ENCODE measurements at regions not wholly inside any gene's neighbourhood (a gene's known extent, or its start where the extent isn't known, plus 50 kb on each side); places are given as distances from the start of the nearest gene placed in this dataset.

GRCh38 chr16:81151648-81152310 lies 55.6 kb upstream of the GCSH start:
- TF ChIP-seq TAF1 (IDR thresholded peaks at IDR 0.05; ENCODE audit: low read depth) = no peak
- TF ChIP-seq CEBPB (IDR thresholded peaks at IDR 0.05) = no peak
- TF ChIP-seq ZBTB7A (IDR thresholded peaks at IDR 0.05; ENCODE audit: low read depth) = no peak
- no peak for TF ChIP-seq TEAD4 (IDR thresholded peaks at IDR 0.05)
- no peak for TF ChIP-seq CREB1 (IDR thresholded peaks at IDR 0.05; ENCODE audit: low read depth)
- TF ChIP-seq EGR1 (IDR thresholded peaks at IDR 0.05) = no peak
- TF ChIP-seq EP300 (IDR thresholded peaks at IDR 0.05; ENCODE audit: borderline replicate concordance) = no peak
- TF ChIP-seq MAX (IDR thresholded peaks at IDR 0.05) = no peak
- no peak for TF ChIP-seq TCF12 (IDR thresholded peaks at IDR 0.05; ENCODE audit: low read depth)

GRCh38 chr16:81149614-81150013 lies 53.4 kb upstream of the GCSH start:
- no peak for TF ChIP-seq CREB1 (IDR thresholded peaks at IDR 0.05; ENCODE audit: low read depth)
- TF ChIP-seq EP300 (IDR thresholded peaks at IDR 0.05; ENCODE audit: borderline replicate concordance) = no peak
- no peak for TF ChIP-seq USF1 (IDR thresholded peaks at IDR 0.05)
- TF ChIP-seq CEBPB (IDR thresholded peaks at IDR 0.05) = no peak
- TF ChIP-seq NFIC (IDR thresholded peaks at IDR 0.05) = no peak
- no peak for TF ChIP-seq FOXM1 (IDR thresholded peaks at IDR 0.05; ENCODE audit: borderline replicate concordance, low read depth)
- no peak for TF ChIP-seq TEAD4 (IDR thresholded peaks at IDR 0.05)
- no peak for TF ChIP-seq TCF12 (IDR thresholded peaks at IDR 0.05; ENCODE audit: low read depth)
- no peak for TF ChIP-seq EGR1 (IDR thresholded peaks at IDR 0.05)
- TF ChIP-seq REST (IDR thresholded peaks at IDR 0.05; ENCODE audit: low read depth) = no peak
- no peak for TF ChIP-seq RAD21 (IDR thresholded peaks at IDR 0.05; ENCODE audit: low read depth)
- no peak for TF ChIP-seq ZBTB7A (IDR thresholded peaks at IDR 0.05; ENCODE audit: low read depth)
- TF ChIP-seq TAF1 (IDR thresholded peaks at IDR 0.05; ENCODE audit: low read depth) = no peak
- TF ChIP-seq YY1 (IDR thresholded peaks at IDR 0.05; ENCODE audit: low read depth) = no peak
- no peak for TF ChIP-seq MAX (IDR thresholded peaks at IDR 0.05)

GRCh38 chr16:81148277-81148676 lies 52.1 kb upstream of the GCSH start:
- no peak for TF ChIP-seq FOXM1 (IDR thresholded peaks at IDR 0.05; ENCODE audit: borderline replicate concordance, low read depth)
- no peak for TF ChIP-seq TCF12 (IDR thresholded peaks at IDR 0.05; ENCODE audit: low read depth)
